Left cardiac atrium (tissue), 4 donors: ENCODE measurements at regions not wholly inside any gene's neighbourhood (a gene's known extent, or its start where the extent isn't known, plus 50 kb on each side); places are given as distances from the start of the nearest gene placed in this dataset.
"Not testable (repeated sequence)": the region's sequence is repeated elsewhere in the genome, so short reads cannot be mapped to it uniquely, and the experiment has no call there.

Experiments used
- ATAC-seq, 2 donors: fragments of 200-7000 bp; cut with Tn5 transposase; one replicate each; pipeline ENCODE4 v1.9.1; 2020; ENCODE audit warnings: mild to moderate bottlenecking in 2 of 2, moderate library complexity in 2 of 2
- DNase-seq: peaks from one replicate; pipeline ENCODE4 v3.0.0-alpha.2; 2020
- intact Hi-C, 2 donors: fragments of 100-400 bp; cut with DNase I; formaldehyde crosslinking; loops; one replicate each; pipeline versions ENCODE4 v1.14.1 to v1.15.1; 2022 to 2023
- donor health status: DM: no; HTN: yes; CAD: no.
- donor health status: DM: no; HTN: yes; CAD: no; lungs with severe emphysema.
- donor health status: DM: yes; HTN: yes; CAD: no.
- donor health status: Dilated cardiomyopathy.

- DNase-seq (no peak), ATAC-seq (no peak)
- intact Hi-C loops: no loop called here
Measured at GRCh38 chr4:167890226-167890625, 202.1 kb upstream of the ANXA10 start.

- no peak for DNase-seq
- intact Hi-C loops: no loop called here
- no peak for ATAC-seq
Measured at GRCh38 chr4:167893531-167893930, 198.8 kb upstream of the ANXA10 start.

- intact Hi-C loops, ATAC-seq, DNase-seq: not testable (repeated sequence)
Measured at GRCh38 chr4:167896260-167896659, 196.1 kb upstream of the ANXA10 start.

GRCh38 chr4:167897116-167897515 lies 195.2 kb upstream of the ANXA10 start:
- DNase-seq (no peak), ATAC-seq (no peak)
- intact Hi-C loops: no loop called here

- ATAC-seq: no peak
- DNase-seq: no peak
- intact Hi-C loops: no loop called here
Measured at GRCh38 chr4:167903291-167903721, 189.0 kb upstream of the ANXA10 start.

- intact Hi-C loops: no loop called here
- DNase-seq (no peak), ATAC-seq (no peak)
Measured at GRCh38 chr4:167906851-167907250, 185.5 kb upstream of the ANXA10 start.

GRCh38 chr4:167908816-167909215 lies 183.5 kb upstream of the ANXA10 start:
- intact Hi-C loops: no loop called here
- no peak for ATAC-seq
- DNase-seq: no peak

- DNase-seq, ATAC-seq, intact Hi-C loops: not testable (repeated sequence)
Measured at GRCh38 chr4:167912535-167912934, 179.8 kb upstream of the ANXA10 start.

- intact Hi-C loops: no loop called here
- no peak for ATAC-seq
Measured at GRCh38 chr4:167918077-167918476, 174.3 kb upstream of the ANXA10 start.

GRCh38 chr4:167930166-167930565 lies 162.2 kb upstream of the ANXA10 start:
- no peak for ATAC-seq
- DNase-seq: no peak
- intact Hi-C loops: no loop called here

More at GRCh38 chr4:167918077-167918476, 174.3 kb upstream of the ANXA10 start:
- DNase-seq: no peak

- ATAC-seq (no peak), DNase-seq (no peak)
- intact Hi-C loops: no loop called here
Measured at GRCh38 chr4:167934216-167934615, 158.1 kb upstream of the ANXA10 start.

- no peak for DNase-seq
- intact Hi-C loops: no loop called here
- no peak for ATAC-seq
Measured at GRCh38 chr4:167939863-167940616, 152.3 kb upstream of the ANXA10 start.

- DNase-seq: no peak
- ATAC-seq: no peak
- intact Hi-C loops: no loop called here
Measured at GRCh38 chr4:167943872-167944505, 148.3 kb upstream of the ANXA10 start.

GRCh38 chr4:167944721-167945120 lies 147.6 kb upstream of the ANXA10 start:
- no peak for DNase-seq
- intact Hi-C loops: no loop called here
- ATAC-seq: no peak

GRCh38 chr4:167955006-167955405 lies 137.3 kb upstream of the ANXA10 start:
- DNase-seq: no peak
- intact Hi-C loops: no loop called here
- ATAC-seq: no peak

GRCh38 chr4:167956676-167957075 lies 135.7 kb upstream of the ANXA10 start:
- ATAC-seq (no peak), DNase-seq (no peak)
- intact Hi-C loops: no loop called here

GRCh38 chr4:167964766-167965373 lies 127.5 kb upstream of the ANXA10 start:
- ATAC-seq (no peak), DNase-seq (no peak)
- intact Hi-C loops: no loop called here

GRCh38 chr4:167966143-167966542 lies 126.2 kb upstream of the ANXA10 start:
- no peak for DNase-seq
- no peak for ATAC-seq
- intact Hi-C loops: no loop called here

- intact Hi-C loops: no loop called here
- DNase-seq (no peak), ATAC-seq (no peak)
Measured at GRCh38 chr4:167973513-167973912, 118.8 kb upstream of the ANXA10 start.

- no peak for DNase-seq
- intact Hi-C loops: no loop called here
- ATAC-seq: no peak
Measured at GRCh38 chr4:167985565-167985964, 106.8 kb upstream of the ANXA10 start.

GRCh38 chr4:167986044-167986443 lies 106.3 kb upstream of the ANXA10 start:
- ATAC-seq (no peak), DNase-seq (no peak)
- intact Hi-C loops: no loop called here
